Hepatocyte (in vitro differentiated cells): ENCODE measurements at regions not wholly inside any gene's neighbourhood (a gene's known extent, or its start where the extent isn't known, plus 50 kb on each side); places are given as distances from the start of the nearest gene placed in this dataset.

Source experiments
- CTCF ChIP-seq: fragments of 200-600 bp; sonication (generic); IDR thresholded peaks from 2 replicates; pipeline ENCODE4 v1.5.1; 2016; ENCODE audit warnings: antibody characterized with exemption, mild to moderate bottlenecking; ENCODE audit not compliant: poor library complexity
- EZH2 ChIP-seq: fragments of 200-600 bp; sonication (generic); IDR thresholded peaks from 2 replicates; pipeline ENCODE4 v1.6.1; 2016; ENCODE audit warnings: antibody characterized with exemption, mild to moderate bottlenecking, borderline replicate concordance

- TF ChIP-seq CTCF (no peak), EZH2 (no peak)
These were observed 615.4 kb upstream of the NR3C2 start for GRCh38 chr4:149057594-149057993.
